ENCODE measurements at regions not wholly inside any gene's neighbourhood (a gene's known extent, or its start where the extent isn't known, plus 50 kb on each side); places are given as distances from the start of the nearest gene placed in this dataset.
A peak's percentile ranks its signal among the peaks of the same experiment; 100 is the strongest.
"Not testable (repeated sequence)": the region's sequence is repeated elsewhere in the genome, so short reads cannot be mapped to it uniquely, and the experiment has no call there.

GRCh38 chr9:2391509-2392132 is 230.0 kb upstream of the VLDLR start:
- H3K27ac Mint-ChIP-seq; H3K4me1 Mint-ChIP-seq; H3K4me3 Mint-ChIP-seq; DNase-seq; H3K36me3 Mint-ChIP-seq; H3K27me3 Mint-ChIP-seq; H3K9me3 Mint-ChIP-seq; ATAC-seq (replicated peaks): not testable (repeated sequence)

GRCh38 chr9:2394087-2394741 is 227.4 kb upstream of the VLDLR start:
- not testable (repeated sequence) for H3K4me3 Mint-ChIP-seq; H3K27me3 Mint-ChIP-seq; ATAC-seq (replicated peaks); H3K4me1 Mint-ChIP-seq; H3K27ac Mint-ChIP-seq; DNase-seq; H3K36me3 Mint-ChIP-seq; H3K9me3 Mint-ChIP-seq

GRCh38 chr9:2395814-2396612 is 225.6 kb upstream of the VLDLR start:
- ATAC-seq (replicated peaks), result no peak

GRCh38 chr9:2396622-2397285 is 224.8 kb upstream of the VLDLR start:
- no peak for DNase-seq
- Mint-ChIP-seq H3K27me3 (peaks cover 0 to 3% of the 10 kb centered on the region in 2 donors), H3K9me3 (peaks cover 0 to 12% of the 10 kb centered on the region in 2 donors)

More at GRCh38 chr9:2395814-2396612, 225.6 kb upstream of the VLDLR start:
- no peak overlapping the region for H3K4me3 Mint-ChIP-seq
- H3K27ac Mint-ChIP-seq, result no peak overlapping the region
- peaks cover 0 to 12% of the 10 kb centered on the region in 2 donors for H3K9me3 Mint-ChIP-seq
- H3K36me3 Mint-ChIP-seq, result no peaks in the 10 kb centered on the region
- no peak for DNase-seq
- no peaks in the 10 kb centered on the region for H3K4me1 Mint-ChIP-seq
- H3K27me3 Mint-ChIP-seq, result peaks cover 0 to 3% of the 10 kb centered on the region in 2 donors

DNA sequence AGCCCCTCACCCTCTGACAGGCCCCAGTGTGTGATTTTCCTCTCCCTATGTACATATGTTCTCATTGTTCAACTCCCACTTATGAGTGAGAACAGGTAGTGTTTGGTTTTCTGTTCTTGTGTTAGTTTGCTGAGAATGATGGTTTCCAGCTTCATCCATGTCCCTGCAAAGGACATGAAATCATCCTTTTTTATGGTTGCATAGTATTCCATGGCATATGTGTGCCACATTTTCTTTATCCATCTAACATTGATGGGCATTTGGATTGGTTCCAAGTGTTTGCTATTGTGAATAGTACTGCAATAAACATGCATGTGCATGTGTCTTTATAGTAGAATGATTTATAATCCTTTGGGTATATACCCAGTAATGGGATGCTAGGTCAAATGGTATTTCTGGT is 223.7 kb upstream of the VLDLR start:
- not testable (repeated sequence) for H3K4me1 Mint-ChIP-seq
- H3K9me3 Mint-ChIP-seq, result peaks cover 4 to 14% of the 10 kb centered on the region in 2 donors

More at GRCh38 chr9:2396622-2397285, 224.8 kb upstream of the VLDLR start:
- H3K27ac Mint-ChIP-seq, result no peak overlapping the region
- H3K4me1 Mint-ChIP-seq, result no peaks in the 10 kb centered on the region
- no peaks in the 10 kb centered on the region for H3K36me3 Mint-ChIP-seq
- H3K4me3 Mint-ChIP-seq, result no peak overlapping the region
- ATAC-seq (replicated peaks), result no peak

DNA sequence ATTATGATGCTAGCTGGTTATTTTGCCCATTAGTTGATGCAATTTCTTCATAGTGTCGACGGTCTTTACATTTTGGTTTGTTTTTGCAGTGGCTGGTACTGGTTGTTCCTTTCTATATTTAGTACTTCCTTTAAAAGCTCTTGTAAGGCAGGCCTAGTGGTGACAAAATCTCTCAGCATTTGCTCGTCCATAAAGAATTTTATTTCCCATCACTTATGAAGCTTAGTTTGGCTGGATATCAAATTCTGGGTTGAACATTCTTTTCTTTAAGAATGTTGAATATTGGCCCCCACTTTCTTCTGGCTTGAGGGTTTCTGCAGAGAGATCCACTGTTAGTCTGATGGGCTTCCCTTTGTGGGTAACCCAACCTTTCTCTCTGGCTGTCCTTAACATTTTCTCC is 219.8 kb upstream of the VLDLR start:
- peaks cover 16 to 27% of the 10 kb centered on the region in 2 donors for H3K9me3 Mint-ChIP-seq
- not testable (repeated sequence) for DNase-seq; H3K4me1 Mint-ChIP-seq; H3K27me3 Mint-ChIP-seq; H3K36me3 Mint-ChIP-seq; ATAC-seq (replicated peaks); H3K4me3 Mint-ChIP-seq; H3K27ac Mint-ChIP-seq

More for the DNA sequence above, 223.7 kb upstream of the VLDLR start:
- H3K27me3 Mint-ChIP-seq; H3K4me3 Mint-ChIP-seq; H3K27ac Mint-ChIP-seq; ATAC-seq (replicated peaks); DNase-seq; H3K36me3 Mint-ChIP-seq: not testable (repeated sequence)

GRCh38 chr9:2403701-2404100 is 217.9 kb upstream of the VLDLR start:
- peaks cover 0 to 3% of the 10 kb centered on the region in 2 donors for H3K36me3 Mint-ChIP-seq
- peaks cover 5 to 6% of the 10 kb centered on the region in 2 donors for H3K27me3 Mint-ChIP-seq
- no peak overlapping the region for H3K4me3 Mint-ChIP-seq
- DNase-seq, result no peak
- peaks cover 16 to 21% of the 10 kb centered on the region in 2 donors for H3K9me3 Mint-ChIP-seq
- ATAC-seq (replicated peaks), result no peak
- H3K27ac Mint-ChIP-seq, result no peak overlapping the region
- no peaks in the 10 kb centered on the region for H3K4me1 Mint-ChIP-seq

DNA sequence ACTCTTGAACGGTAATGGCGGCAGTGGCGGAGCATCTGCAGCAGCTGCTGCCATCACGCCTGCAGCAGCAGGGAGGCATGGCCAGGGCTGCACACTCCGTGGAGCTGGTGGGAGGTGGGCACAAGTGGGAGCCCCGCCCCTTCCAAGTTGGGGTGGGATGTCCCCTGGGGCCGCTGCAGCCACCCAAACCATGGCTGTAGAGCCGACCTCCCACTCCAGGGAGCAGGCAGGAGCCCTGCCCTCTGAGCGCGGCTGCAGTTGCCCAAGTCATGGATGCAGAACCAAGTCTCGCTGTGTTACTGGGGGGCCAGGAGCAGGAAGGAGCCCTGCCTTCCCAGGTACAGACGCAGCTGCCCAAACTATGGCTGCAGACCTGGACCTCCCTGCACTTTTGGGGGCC is 215.3 kb upstream of the VLDLR start:
- no peak for DNase-seq
- no peak for ATAC-seq (replicated peaks)
- Mint-ChIP-seq H3K4me1 (no peaks in the 10 kb centered on the region), H3K27me3 (peaks cover 5 to 6% of the 10 kb centered on the region in 2 donors), H3K36me3 (peaks cover 0 to 3% of the 10 kb centered on the region in 2 donors), H3K4me3 (no peak overlapping the region), H3K9me3 (peaks cover 15 to 16% of the 10 kb centered on the region in 2 donors), H3K27ac (no peak overlapping the region)

- Mint-ChIP-seq H3K36me3 (peaks cover 0 to 3% of the 10 kb centered on the region in 2 donors), H3K27ac (no peak overlapping the region), H3K27me3 (peaks cover under 1% of the 10 kb centered on the region in 2 donors), H3K4me3 (no peak overlapping the region), H3K4me1 (no peaks in the 10 kb centered on the region), H3K9me3 (peaks cover 12 to 13% of the 10 kb centered on the region in 2 donors)
- ATAC-seq (replicated peaks), result no peak
- no peak for DNase-seq
Measured at GRCh38 chr9:2407450-2407849, 214.1 kb upstream of the VLDLR start.

DNA sequence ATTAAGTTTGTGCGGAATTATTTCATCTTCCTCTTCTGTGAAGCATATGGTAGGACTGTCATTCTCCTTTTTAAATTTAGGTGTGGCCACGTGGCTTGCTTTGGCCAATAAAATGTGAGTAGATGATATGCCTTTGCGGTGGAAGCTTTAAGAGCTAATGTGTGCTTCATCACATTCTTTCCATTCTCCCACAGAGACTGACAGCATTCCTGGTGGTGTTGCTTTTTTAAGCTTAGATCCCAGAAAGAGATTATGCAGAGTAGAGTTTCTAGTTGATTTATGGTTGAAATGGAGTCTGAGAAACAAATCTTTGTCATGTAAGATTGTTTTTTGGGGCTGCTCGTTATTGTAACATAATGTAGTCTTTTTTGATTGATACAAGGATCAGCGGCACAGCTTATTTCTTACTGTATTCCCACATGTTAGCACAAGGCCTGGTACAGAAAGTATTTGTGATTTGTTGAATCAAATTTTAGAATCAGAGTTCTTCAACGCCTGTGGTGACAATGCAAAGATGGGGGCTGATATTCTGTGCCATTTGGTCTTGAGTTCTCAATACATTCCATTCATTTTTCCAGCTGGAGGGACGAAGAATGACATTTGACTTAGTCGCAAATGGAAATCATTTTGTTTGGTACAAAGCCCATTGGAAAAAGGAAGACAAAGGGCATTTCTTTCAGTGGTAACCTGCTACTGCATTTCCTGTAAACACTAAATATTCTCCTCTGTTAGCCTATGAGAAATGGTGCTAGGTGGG is 209.9 kb upstream of the VLDLR start:
- no peaks in the 10 kb centered on the region for H3K27me3 Mint-ChIP-seq
- H3K36me3 Mint-ChIP-seq, result no peaks in the 10 kb centered on the region
- DNase-seq (no peak), ATAC-seq (replicated peaks) (no peak)
- peak overlapping the region; percentile 14 for H3K27ac Mint-ChIP-seq
- no peak overlapping the region for H3K4me3 Mint-ChIP-seq
- no peaks in the 10 kb centered on the region for H3K4me1 Mint-ChIP-seq
- no peaks in the 10 kb centered on the region for H3K9me3 Mint-ChIP-seq

DNA sequence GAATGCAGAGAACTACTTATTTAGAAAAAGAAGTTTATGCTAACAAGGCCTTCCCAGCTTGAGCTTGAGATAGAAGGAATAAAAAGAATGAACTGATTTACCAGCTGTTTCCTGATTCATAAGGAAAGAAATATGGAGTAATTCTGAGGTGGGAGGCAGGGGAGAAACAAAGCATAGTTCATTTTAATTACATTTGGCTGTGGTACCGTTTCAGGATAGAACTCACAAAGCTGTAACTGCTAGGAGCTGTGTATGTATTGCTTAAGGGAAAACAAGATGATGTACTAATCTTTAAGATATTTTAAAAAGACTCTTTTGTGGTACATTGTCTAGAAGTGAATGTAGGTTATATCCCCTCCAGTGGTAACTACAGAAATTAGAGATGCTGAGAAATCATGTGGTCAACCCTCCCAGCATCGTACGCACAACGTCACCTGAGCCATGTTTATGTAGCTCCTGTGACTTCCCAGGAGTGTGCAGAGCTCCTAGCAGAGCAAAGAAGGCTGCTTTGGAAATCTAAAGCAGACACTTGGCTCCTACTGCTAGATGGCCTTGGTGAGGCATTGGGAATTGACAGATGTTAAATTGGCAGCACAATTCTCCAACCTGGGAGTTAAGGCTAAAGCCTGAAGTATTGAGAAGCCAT is 208.3 kb upstream of the VLDLR start:
- Mint-ChIP-seq H3K4me3 (no peak overlapping the region), H3K4me1 (no peaks in the 10 kb centered on the region), H3K27ac (no peak overlapping the region), H3K27me3 (peaks cover 3% of the 10 kb centered on the region in 2 donors), H3K36me3 (no peaks in the 10 kb centered on the region), H3K9me3 (no peaks in the 10 kb centered on the region)
- DNase-seq (no peak), ATAC-seq (replicated peaks) (no peak)

DNA sequence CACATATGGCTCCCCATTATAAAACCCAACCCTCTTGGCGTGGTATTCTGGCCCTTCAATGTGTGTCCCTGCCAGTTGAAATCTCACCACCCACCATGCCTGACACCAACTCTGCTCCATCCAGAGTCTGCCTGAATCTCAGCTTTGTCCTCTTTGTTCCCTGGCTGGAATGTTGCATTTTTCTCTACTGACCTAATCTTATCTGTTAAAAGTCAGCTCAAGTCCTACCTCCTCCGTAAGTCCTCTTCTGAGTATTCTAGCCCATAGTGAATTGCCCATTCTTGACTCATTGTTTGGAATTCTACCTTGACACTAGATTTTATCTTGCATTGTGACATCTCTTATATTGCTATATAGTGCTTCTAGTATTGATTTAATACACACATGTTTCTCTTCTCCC is 207.1 kb upstream of the VLDLR start:
- H3K36me3 Mint-ChIP-seq, result no peaks in the 10 kb centered on the region
- H3K4me1 Mint-ChIP-seq, result no peaks in the 10 kb centered on the region
- H3K27ac Mint-ChIP-seq, result no peak overlapping the region
- no peak for ATAC-seq (replicated peaks)
- no peak for DNase-seq
- peaks cover 3 to 6% of the 10 kb centered on the region in 2 donors for H3K27me3 Mint-ChIP-seq
- no peak overlapping the region for H3K4me3 Mint-ChIP-seq
- H3K9me3 Mint-ChIP-seq, result no peaks in the 10 kb centered on the region

DNA sequence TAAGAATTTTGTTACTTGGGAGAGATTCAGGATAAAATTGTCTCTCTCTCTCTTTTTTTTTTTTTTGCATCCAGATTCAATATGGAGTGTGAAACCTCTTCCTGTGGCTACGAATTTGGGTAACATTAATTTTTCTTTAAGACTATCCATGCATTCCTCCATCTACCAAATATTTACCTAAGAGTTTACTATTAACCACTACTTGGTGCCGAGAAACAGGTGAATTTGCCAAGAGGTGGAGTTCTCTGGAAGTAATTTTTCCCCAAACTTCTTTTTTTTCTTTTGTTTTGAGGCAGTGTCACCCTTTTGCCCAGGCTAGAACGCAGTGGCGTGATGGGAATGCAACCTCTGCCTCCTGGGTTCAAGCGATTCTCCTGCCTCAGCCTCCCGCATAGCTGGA is 206.3 kb upstream of the VLDLR start:
- Mint-ChIP-seq H3K4me3 (no peak overlapping the region), H3K27ac (no peak overlapping the region), H3K27me3 (peaks cover 3 to 6% of the 10 kb centered on the region in 2 donors), H3K9me3 (no peaks in the 10 kb centered on the region), H3K4me1 (no peaks in the 10 kb centered on the region), H3K36me3 (no peaks in the 10 kb centered on the region)
- DNase-seq, result no peak
- no peak for ATAC-seq (replicated peaks)
